Prostate gland (tissue), 2 donors: ENCODE measurements at regions not wholly inside any gene's neighbourhood (a gene's known extent, or its start where the extent isn't known, plus 50 kb on each side); places are given as distances from the start of the nearest gene placed in this dataset.
"Not testable (repeated sequence)": the region's sequence is repeated elsewhere in the genome, so short reads cannot be mapped to it uniquely, and the experiment has no call there.

Experiments
- DNase-seq: peaks from one replicate; pipeline ENCODE4 v3.0.0-alpha.2; 2019; ENCODE audit warnings: low spot score
- H3K27ac ChIP-seq, 2 donors: fragments of 200-600 bp; sonication (generic); 2 replicates each; pipeline ENCODE4 v1.5.1; 2017 to 2019
- H3K27me3 ChIP-seq: fragments of 200-600 bp; sonication (generic); replicated peaks from 2 replicates; pipeline ENCODE4 v1.5.1; 2019; ENCODE audit not compliant: insufficient read depth
- H3K36me3 ChIP-seq, 2 donors: fragments of 200-600 bp; sonication (generic); 1 replicate in 1 of 2; 2 replicates in 1 of 2; pipeline versions ENCODE4 v1.5.1 to v1.8.1; 2017 to 2019
- H3K4me1 ChIP-seq: fragments of 200-600 bp; sonication (generic); replicated peaks from 2 replicates; pipeline ENCODE4 v1.5.1; 2019
- H3K4me3 ChIP-seq, 2 donors: fragments of 200-600 bp; sonication (generic); 2 replicates each; pipeline ENCODE4 v1.5.1; 2017 to 2019
- H3K9me3 ChIP-seq: fragments of 200-600 bp; sonication (generic); 2 replicates; pipeline ENCODE4 v1.5.1; 2017
- CTCF ChIP-seq, 4 experiments: fragments of 200-600 bp in 2 of 4; fragments of 450-650 bp in 2 of 4; sonication (generic) in 2 of 4; IDR thresholded peaks; 1 replicate in 3 of 4; 2 replicates in 1 of 4; pipeline ENCODE4 v1.5.1; 2016 to 2019; ENCODE audit warnings: antibody characterized with exemption in 4 of 4, mild to moderate bottlenecking in 2 of 4, moderate library complexity in 2 of 4
- POLR2A ChIP-seq: fragments of 450-650 bp; IDR thresholded peaks from one replicate; pipeline ENCODE4 v1.6.1; 2016; ENCODE audit warnings: antibody characterized with exemption, mild to moderate bottlenecking
- POLR2AphosphoS5 ChIP-seq: sonication (generic); formaldehyde crosslinking; IDR thresholded peaks from one replicate; pipeline ENCODE4 v1.6.1; 2017; ENCODE audit warnings: antibody characterized with exemption
- WGBS: methylation state at CpG from one replicate; pipeline ENCODE4 v1.1.5; 2018; 5-methylcytosine and 5-hydroxymethylcytosine counted together
- intact Hi-C: fragments of 100-400 bp; cut with DNase I; formaldehyde crosslinking; loops from one replicate; pipeline ENCODE4 v1.14.2; 2022

GRCh38 chr22:48500471-48501230, 1327.0 kb downstream of the BRD1 start:
- DNase-seq, result no peak
- H3K27me3 ChIP-seq, result peaks cover 3% of the 10 kb centered on the region
- H3K4me1 ChIP-seq, result no peaks in the 10 kb centered on the region
- H3K9me3 ChIP-seq, result no peaks in the 10 kb centered on the region
- H3K4me3 ChIP-seq, result no peak overlapping the region
- no peaks in the 10 kb centered on the region for H3K36me3 ChIP-seq
- no peak overlapping the region for H3K27ac ChIP-seq
- WGBS, result 89% methylated on average over 31 of the region's 31 CpGs
- TF ChIP-seq POLR2AphosphoS5, result no peak
- TF ChIP-seq POLR2A, result no peak
- no peak for TF ChIP-seq CTCF (IDR thresholded peaks at IDR 0.05)
- intact Hi-C loops, result no loop called here

DNA sequence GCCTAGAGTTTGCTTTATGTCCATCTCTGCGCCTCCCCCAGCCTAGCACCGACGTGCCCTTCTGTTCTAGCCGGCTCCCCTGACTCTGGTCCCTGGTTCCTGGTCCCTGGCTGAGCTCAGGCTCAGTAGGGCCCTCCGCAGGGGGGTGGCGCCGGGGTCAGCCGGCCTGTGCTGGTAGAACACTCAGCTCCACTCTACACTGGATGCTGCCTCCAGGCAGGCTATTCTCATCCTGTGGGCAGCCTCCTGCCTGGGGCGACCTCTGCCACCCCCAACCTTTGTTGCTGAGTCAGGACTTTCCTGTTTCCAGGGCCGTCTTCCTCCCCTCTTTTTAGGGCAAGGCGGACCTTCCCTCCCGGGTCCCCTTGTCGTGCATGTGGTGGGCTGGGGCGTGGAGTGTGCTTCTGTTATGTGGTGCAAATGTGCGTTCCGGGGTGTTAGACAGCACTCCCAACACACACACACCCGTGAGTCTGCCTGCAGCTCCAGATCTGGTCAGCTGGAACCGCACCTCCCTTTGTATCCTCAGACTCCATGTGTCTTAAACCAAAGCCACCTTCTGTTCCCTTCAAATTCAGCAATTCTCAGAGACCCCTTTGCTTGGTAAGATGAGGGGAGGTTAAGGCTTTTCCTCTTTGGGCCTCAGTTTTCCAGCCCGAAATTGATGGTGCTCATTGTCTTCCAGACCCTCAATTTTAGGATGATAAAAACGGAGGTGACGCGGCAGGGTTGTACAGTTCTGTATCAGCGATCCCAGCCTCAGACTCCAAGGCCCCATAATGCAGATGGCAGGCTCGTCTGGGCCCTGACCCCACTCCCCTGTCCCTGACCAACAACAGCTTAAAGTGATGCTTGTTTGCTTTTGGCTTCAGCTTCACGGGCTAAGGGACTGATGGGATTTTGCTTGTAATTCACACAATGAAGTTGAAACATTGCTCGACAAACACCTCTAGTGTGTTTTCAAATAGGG, 1327.9 kb downstream of the BRD1 start:
- Histone ChIP-seq H3K9me3 (no peaks in the 10 kb centered on the region), H3K4me3 (no peak overlapping the region), H3K27me3 (peaks cover 3% of the 10 kb centered on the region), H3K4me1 (no peaks in the 10 kb centered on the region), H3K27ac (no peak overlapping the region), H3K36me3 (no peaks in the 10 kb centered on the region)
- no peak for TF ChIP-seq POLR2AphosphoS5
- TF ChIP-seq POLR2A, result no peak
- no peak for TF ChIP-seq CTCF (IDR thresholded peaks at IDR 0.05)
- intact Hi-C loops, result no loop called here
- no peak for DNase-seq
- WGBS, result 83% methylated on average over 26 of the region's 26 CpGs

GRCh38 chr22:48498526-48499331, 1328.9 kb downstream of the BRD1 start:
- intact Hi-C loops, result no loop called here
- DNase-seq, result no peak
- Histone ChIP-seq H3K36me3 (no peaks in the 10 kb centered on the region), H3K4me3 (no peak overlapping the region), H3K27me3 (peaks cover 3% of the 10 kb centered on the region), H3K9me3 (no peaks in the 10 kb centered on the region), H3K27ac (no peak overlapping the region), H3K4me1 (no peaks in the 10 kb centered on the region)
- TF ChIP-seq CTCF (IDR thresholded peaks at IDR 0.05) (no peak), POLR2AphosphoS5 (no peak), POLR2A (no peak)
- WGBS, result 35% methylated on average over 26 of the region's 26 CpGs

DNA sequence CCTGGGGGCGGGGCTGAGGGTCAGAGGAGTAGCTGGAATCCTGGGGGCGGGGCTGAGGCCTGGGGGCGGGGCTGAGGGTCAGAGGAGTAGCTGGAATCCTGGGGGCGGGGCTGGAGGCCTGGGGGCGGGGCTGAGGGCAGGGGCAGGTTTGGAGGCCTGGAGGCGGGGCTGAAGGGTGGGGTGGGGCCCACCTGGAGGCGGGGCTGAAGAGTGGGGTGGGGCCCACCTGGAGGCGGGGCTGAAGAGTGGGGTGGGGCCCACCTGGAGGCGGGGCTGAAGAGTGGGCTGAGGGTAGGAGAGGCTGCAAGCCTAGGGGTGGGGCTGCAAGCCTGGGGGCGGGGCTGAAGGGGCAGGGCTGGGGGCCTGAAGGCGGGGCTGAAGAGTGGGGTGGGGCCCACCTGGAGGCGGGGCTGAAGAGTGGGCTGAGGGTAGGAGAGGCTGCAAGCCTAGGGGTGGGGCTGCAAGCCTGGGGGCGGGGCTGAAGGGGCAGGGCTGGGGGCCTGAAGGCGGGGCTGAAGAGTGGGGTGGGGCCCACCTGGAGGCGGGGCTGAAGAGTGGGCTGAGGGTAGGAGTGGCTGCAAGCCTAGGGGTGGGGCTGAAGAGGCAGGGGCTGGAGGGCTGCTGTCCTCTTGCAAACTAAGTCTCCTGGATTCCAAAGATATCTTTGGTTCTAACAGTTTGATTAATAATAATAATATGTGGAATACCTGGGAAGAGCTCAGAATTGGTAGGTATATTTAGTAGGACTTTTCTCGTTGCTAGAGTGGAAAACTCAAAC, 1329.7 kb downstream of the BRD1 start:
- H3K4me1 ChIP-seq, intact Hi-C loops, H3K27me3 ChIP-seq, H3K27ac ChIP-seq, DNase-seq, H3K36me3 ChIP-seq, H3K9me3 ChIP-seq, H3K4me3 ChIP-seq: not testable (repeated sequence)
- 91% methylated on average over 4 of the region's 16 CpGs for WGBS
